GM23338 (cell line): ENCODE measurements at regions not wholly inside any gene's neighbourhood (a gene's known extent, or its start where the extent isn't known, plus 50 kb on each side); places are given as distances from the start of the nearest gene placed in this dataset.

Experiments used
- CREB1 ChIP-seq: fragments of 250-450 bp; sonication (Bioruptor Pico); IDR thresholded peaks from 2 replicates; pipeline ENCODE4 v1.5.0; 2020; ENCODE audit warnings: low read depth, mild to moderate bottlenecking, moderate library complexity
- EZH2 ChIP-seq: fragments of 200-600 bp; sonication (generic); IDR thresholded peaks from one replicate; pipeline ENCODE4 v1.8.0; 2017; ENCODE audit warnings: antibody characterized with exemption, mild to moderate bottlenecking, low read depth; ENCODE audit not compliant: unreplicated experiment
- NANOG ChIP-seq: IDR thresholded peaks from 2 replicates; pipeline ENCODE4 v1.6.1; 2016; ENCODE audit warnings: antibody characterized with exemption, borderline replicate concordance
- POLR2AphosphoS5 ChIP-seq: IDR thresholded peaks from 2 replicates; pipeline ENCODE4 v1.6.1; 2016; ENCODE audit warnings: antibody characterized with exemption, low read depth
- REST ChIP-seq: IDR thresholded peaks from one replicate; pipeline ENCODE4 v1.6.1; 2018; ENCODE audit warnings: antibody characterized with exemption; ENCODE audit not compliant: unreplicated experiment
- ZNF331 ChIP-seq: fragments of 250-450 bp; sonication (Bioruptor Pico); IDR thresholded peaks from 2 replicates; pipeline ENCODE4 v1.5.0; 2020; ENCODE audit warnings: low read depth, mild to moderate bottlenecking, moderate library complexity
- ZNF462 ChIP-seq: fragments of 250-450 bp; sonication (Bioruptor Pico); IDR thresholded peaks from 2 replicates; pipeline ENCODE4 v1.5.0; 2020; ENCODE audit warnings: mild to moderate bottlenecking, moderate library complexity

- no peak for TF ChIP-seq ZNF462 (CRISPR knock-in tag)
- no peak for TF ChIP-seq REST
- no peak for TF ChIP-seq NANOG
- no peak for TF ChIP-seq ZNF331 (CRISPR knock-in tag)
- no peak for TF ChIP-seq CREB1
- TF ChIP-seq EZH2: no peak
- no peak for TF ChIP-seq POLR2AphosphoS5
These were observed 85.1 kb downstream of the METRNL start (continued) for GRCh38 chr17:83164490-83164889.
